Thyroid gland (tissue), 4 donors: ENCODE measurements at regions not wholly inside any gene's neighbourhood (a gene's known extent, or its start where the extent isn't known, plus 50 kb on each side); places are given as distances from the start of the nearest gene placed in this dataset.

Source experiments
- DNase-seq, 2 donors: peaks; one replicate each; pipeline ENCODE4 v3.0.0-alpha.2; 2019
- H3K27ac ChIP-seq, 3 donors: fragments of 200-600 bp; sonication (generic); 1 replicate in 2 of 3; 2 replicates in 1 of 3; pipeline ENCODE4 v1.5.1; 2016 to 2019; ENCODE audit warnings: mild to moderate bottlenecking in 1 of 3, moderate library complexity in 1 of 3
- H3K27me3 ChIP-seq: fragments of 200-600 bp; sonication (generic); one replicate; pipeline ENCODE4 v1.5.1; 2019
- H3K36me3 ChIP-seq, 2 donors: fragments of 200-600 bp; sonication (generic); one replicate each; pipeline ENCODE4 v1.5.1; 2016 to 2019
- H3K4me1 ChIP-seq, 2 donors: fragments of 200-600 bp; sonication (generic); one replicate each; pipeline ENCODE4 v1.5.1; 2017 to 2019
- H3K4me3 ChIP-seq, 3 donors: fragments of 200-600 bp; sonication (generic); replicated peaks in 1 of 3; 1 replicate in 2 of 3; 2 replicates in 1 of 3; pipeline ENCODE4 v1.5.1; 2016; ENCODE audit warnings: mild to moderate bottlenecking in 1 of 3
- H3K9me3 ChIP-seq: fragments of 200-600 bp; sonication (generic); one replicate; pipeline ENCODE4 v1.5.1; 2017
- CTCF ChIP-seq, 6 experiments: fragments of 200-600 bp in 3 of 6; fragments of 450-650 bp in 3 of 6; sonication (generic) in 3 of 6; IDR thresholded peaks; one replicate each; pipeline ENCODE4 v1.5.1; 2016 to 2019; ENCODE audit warnings: antibody characterized with exemption in 6 of 6, mild to moderate bottlenecking in 2 of 6, inconsistent platforms in 1 of 6, moderate library complexity in 1 of 6
- POLR2A ChIP-seq, 2 donors: fragments of 450-650 bp; IDR thresholded peaks; one replicate each; pipeline ENCODE4 v1.6.1; 2017; ENCODE audit warnings: antibody characterized with exemption in 2 of 2, mild to moderate bottlenecking in 2 of 2, moderate library complexity in 1 of 2
- WGBS, 2 donors: methylation state at CpG; one replicate each; pipeline ENCODE4 v1.1.5; 2017; 5-methylcytosine and 5-hydroxymethylcytosine counted together
- intact Hi-C: fragments of 100-400 bp; cut with DNase I; formaldehyde crosslinking; loops from one replicate; pipeline ENCODE4 v1.15.1; 2023

GRCh38 chr9:89722712-89723111 lies 117.9 kb downstream of the GADD45G start:
- TF ChIP-seq POLR2A (IDR thresholded peaks at IDR 0.05) (no peak), CTCF (IDR thresholded peaks at IDR 0.05) (no peak)
- Histone ChIP-seq H3K36me3 (no peaks in the 10 kb centered on the region), H3K27ac (no peak overlapping the region), H3K4me1 (no peaks in the 10 kb centered on the region), H3K9me3 (no peaks in the 10 kb centered on the region), H3K27me3 (no peaks in the 10 kb centered on the region), H3K4me3 (no peak overlapping the region)
- no peak for DNase-seq
- 95 to 96% methylated on average over 6 of the region's 6 CpGs for WGBS, 2 donors
- intact Hi-C loops, result no loop called here

GRCh38 chr9:89723469-89724100 lies 118.8 kb downstream of the GADD45G start:
- DNase-seq, result peak; percentile 9 to 17
- H3K4me1 ChIP-seq, result no peaks in the 10 kb centered on the region
- intact Hi-C loops, result no loop called here
- H3K36me3 ChIP-seq, result no peaks in the 10 kb centered on the region
- H3K27ac ChIP-seq, result no peak overlapping the region
- H3K4me3 ChIP-seq, result no peak overlapping the region
- H3K27me3 ChIP-seq, result no peaks in the 10 kb centered on the region
- no peaks in the 10 kb centered on the region for H3K9me3 ChIP-seq
- WGBS, 2 donors, result 28 to 37% methylated on average over 3 of the region's 3 CpGs
- TF ChIP-seq CTCF (IDR thresholded peaks at IDR 0.05), result no peak
- no peak for TF ChIP-seq POLR2A (IDR thresholded peaks at IDR 0.05)

GRCh38 chr9:89724659-89725058 lies 119.8 kb downstream of the GADD45G start:
- DNase-seq, result no peak
- Histone ChIP-seq H3K4me1 (no peaks in the 10 kb centered on the region), H3K4me3 (no peak overlapping the region), H3K27ac (no peak overlapping the region), H3K27me3 (no peaks in the 10 kb centered on the region), H3K36me3 (no peaks in the 10 kb centered on the region), H3K9me3 (no peaks in the 10 kb centered on the region)
- 97 to 99% methylated on average over 4 of the region's 4 CpGs for WGBS, 2 donors
- no peak for TF ChIP-seq POLR2A (IDR thresholded peaks at IDR 0.05)
- no peak for TF ChIP-seq CTCF (IDR thresholded peaks at IDR 0.05)
- intact Hi-C loops, result no loop called here

GRCh38 chr9:89725271-89725670 lies 120.5 kb downstream of the GADD45G start:
- WGBS, 2 donors, result 73 to 87% methylated on average over 1 of the region's 1 CpG
- H3K27me3 ChIP-seq, result no peaks in the 10 kb centered on the region
- no peak for DNase-seq
- H3K4me3 ChIP-seq, result no peak overlapping the region
- H3K4me1 ChIP-seq, result no peaks in the 10 kb centered on the region
- H3K9me3 ChIP-seq, result no peaks in the 10 kb centered on the region
- H3K27ac ChIP-seq, result no peak overlapping the region
- no peaks in the 10 kb centered on the region for H3K36me3 ChIP-seq
- TF ChIP-seq POLR2A (IDR thresholded peaks at IDR 0.05), result no peak
- TF ChIP-seq CTCF (IDR thresholded peaks at IDR 0.05), result no peak
- intact Hi-C loops, result no loop called here

GRCh38 chr9:89729954-89730530 lies 125.2 kb downstream of the GADD45G start:
- intact Hi-C loops, result no loop called here
- no peaks in the 10 kb centered on the region for H3K9me3 ChIP-seq
- peaks cover 0 to 6% of the 10 kb centered on the region in 2 donors for H3K4me1 ChIP-seq
- WGBS, 2 donors, result 74 to 83% methylated on average over 5 of the region's 5 CpGs
- no peaks in the 10 kb centered on the region for H3K36me3 ChIP-seq
- no peak overlapping the region for H3K4me3 ChIP-seq
- H3K27ac ChIP-seq, result no peak overlapping the region
- no peaks in the 10 kb centered on the region for H3K27me3 ChIP-seq
- TF ChIP-seq POLR2A (IDR thresholded peaks at IDR 0.05) (no peak), CTCF (IDR thresholded peaks at IDR 0.05) (no peak)
- DNase-seq, result no peak
